C4-2B (cell line): ENCODE measurements at regions not wholly inside any gene's neighbourhood (a gene's known extent, or its start where the extent isn't known, plus 50 kb on each side); places are given as distances from the start of the nearest gene placed in this dataset.

Experiments
- H3K27ac ChIP-seq: fragments of 450-650 bp; 2 replicates; pipeline ENCODE4 v1.5.1; 2017
- ZFX ChIP-seq: fragments of 450-650 bp; IDR thresholded peaks from 2 replicates; pipeline ENCODE4 v1.6.1; 2017
- TF ChIP-seq, protein P1 (sequence below): fragments of 450-650 bp; conservative IDR thresholded peaks from 2 replicates; pipeline ENCODE4 v1.5.1; 2017; ENCODE audit warnings: mild to moderate bottlenecking

DNA sequence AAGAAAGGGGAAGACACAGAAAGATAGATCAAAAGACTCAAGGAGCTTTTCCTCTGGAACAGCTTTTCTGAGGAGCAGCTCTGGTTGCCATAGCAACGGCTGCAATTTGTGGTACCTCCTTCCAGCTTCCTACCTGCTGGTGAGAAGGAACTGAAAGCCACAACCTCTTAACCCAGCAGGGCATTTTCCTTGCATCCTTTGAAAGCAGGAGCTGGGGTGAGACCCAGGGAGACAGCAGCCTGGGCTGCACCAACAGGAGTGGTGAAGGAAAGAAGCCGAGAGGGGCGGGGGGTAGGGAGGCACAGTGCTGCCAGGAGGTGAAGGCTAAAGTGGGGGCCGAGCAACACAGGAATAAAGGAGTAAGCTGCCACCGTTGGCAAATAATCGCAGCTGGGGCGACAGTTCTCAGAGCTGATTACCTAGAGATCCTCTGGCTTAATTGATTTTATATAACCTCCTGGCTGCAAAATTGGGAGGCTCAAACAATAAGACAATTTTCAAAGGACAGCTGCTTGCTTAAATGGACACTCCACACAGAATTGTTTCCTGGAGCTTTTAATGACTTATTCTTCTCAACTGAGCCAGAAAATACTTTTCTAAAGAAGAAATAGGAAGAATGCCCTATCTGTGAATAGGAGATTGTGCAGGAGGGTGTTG lies 129.4 kb downstream of the RPAP3 start:
- TF ChIP-seq, protein P1, sequence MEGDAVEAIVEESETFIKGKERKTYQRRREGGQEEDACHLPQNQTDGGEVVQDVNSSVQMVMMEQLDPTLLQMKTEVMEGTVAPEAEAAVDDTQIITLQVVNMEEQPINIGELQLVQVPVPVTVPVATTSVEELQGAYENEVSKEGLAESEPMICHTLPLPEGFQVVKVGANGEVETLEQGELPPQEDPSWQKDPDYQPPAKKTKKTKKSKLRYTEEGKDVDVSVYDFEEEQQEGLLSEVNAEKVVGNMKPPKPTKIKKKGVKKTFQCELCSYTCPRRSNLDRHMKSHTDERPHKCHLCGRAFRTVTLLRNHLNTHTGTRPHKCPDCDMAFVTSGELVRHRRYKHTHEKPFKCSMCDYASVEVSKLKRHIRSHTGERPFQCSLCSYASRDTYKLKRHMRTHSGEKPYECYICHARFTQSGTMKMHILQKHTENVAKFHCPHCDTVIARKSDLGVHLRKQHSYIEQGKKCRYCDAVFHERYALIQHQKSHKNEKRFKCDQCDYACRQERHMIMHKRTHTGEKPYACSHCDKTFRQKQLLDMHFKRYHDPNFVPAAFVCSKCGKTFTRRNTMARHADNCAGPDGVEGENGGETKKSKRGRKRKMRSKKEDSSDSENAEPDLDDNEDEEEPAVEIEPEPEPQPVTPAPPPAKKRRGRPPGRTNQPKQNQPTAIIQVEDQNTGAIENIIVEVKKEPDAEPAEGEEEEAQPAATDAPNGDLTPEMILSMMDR, result no peak
- no peak for TF ChIP-seq ZFX

DNA sequence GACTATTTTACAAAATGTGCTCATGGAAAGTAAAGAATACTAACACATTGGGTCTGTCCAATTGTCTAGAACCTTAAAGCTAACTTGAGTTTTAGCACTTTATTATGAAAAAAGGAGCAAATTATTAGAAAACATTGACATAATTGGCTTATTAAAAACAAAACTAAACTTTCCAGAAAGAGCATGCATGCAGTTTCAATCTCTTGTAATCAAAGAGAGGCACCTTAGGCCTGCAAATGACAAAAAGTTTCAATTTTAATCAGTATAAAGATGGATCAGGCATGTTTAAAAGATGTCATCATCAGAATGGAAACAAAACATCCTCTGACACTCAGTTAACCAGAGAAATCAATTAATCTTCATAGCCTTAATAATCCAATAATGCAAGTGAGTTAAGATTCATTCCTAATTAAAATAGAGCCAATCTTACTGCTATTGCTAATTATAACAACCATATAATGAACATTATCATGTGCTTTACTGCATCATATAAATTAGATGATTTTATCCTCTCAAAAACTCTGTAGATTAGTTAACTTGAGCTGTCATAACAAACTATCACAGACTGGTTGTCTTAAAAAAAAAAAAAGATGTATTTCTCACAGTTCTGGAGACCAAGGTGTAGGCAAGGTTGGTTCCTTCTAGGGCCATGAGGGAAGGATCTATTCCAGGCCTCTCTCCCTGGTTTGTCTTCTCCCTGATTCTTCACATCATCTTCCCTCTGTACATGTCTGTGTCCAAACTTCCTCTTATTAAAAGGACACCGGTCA lies 131.4 kb downstream of the RPAP3 start:
- H3K27ac ChIP-seq, result no peak overlapping the region
- TF ChIP-seq, protein P1, result no peak
- TF ChIP-seq ZFX, result no peak

More for the DNA sequence above, 129.4 kb downstream of the RPAP3 start:
- H3K27ac ChIP-seq, result no peak overlapping the region

DNA sequence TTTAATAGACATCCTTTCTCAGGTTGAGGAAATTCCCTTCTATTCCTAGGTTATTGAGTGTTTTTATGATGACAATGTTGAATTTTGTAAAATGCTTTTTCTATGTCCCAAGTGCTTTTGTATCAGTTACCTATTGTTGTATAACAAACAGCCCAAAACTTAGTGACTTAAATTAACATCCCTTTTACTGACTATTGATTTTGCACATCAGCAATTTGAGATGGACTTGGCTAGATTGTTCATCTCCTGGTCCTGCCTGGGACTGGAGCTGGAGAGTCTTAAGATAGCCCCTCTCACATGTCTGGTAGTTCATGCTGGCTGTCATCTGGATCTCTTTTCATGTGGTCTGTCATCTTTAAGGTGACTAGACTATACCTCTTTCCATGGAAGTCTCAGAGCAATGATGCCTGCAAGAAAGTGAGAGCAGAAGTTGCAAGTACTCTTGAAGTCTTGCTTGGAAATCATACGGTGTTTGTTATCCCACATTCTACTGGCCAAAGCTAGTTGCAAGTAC lies 132.6 kb downstream of the RPAP3 start:
- TF ChIP-seq, protein P1, result no peak
- no peak for TF ChIP-seq ZFX
- no peak overlapping the region for H3K27ac ChIP-seq

DNA sequence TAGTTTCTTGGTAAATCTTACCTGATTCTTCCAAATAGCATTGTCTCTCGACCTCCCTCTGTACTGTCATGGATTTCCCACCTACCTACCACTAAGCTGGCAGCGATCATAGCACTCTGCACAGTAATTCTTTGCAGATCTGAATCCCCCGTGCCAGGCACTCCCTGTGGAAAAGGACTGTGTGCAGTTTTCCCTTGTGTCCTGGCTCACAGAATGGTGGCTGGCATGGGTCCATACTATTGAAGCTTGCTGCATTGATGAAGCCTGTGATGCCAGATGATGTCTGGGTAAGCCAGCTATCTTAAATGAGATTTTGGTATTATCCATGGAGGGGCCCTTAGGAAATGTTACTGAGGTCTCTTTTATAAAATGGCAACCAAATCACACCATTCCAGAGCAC lies 135.7 kb downstream of the RPAP3 start:
- TF ChIP-seq ZFX, result no peak
- TF ChIP-seq, protein P1, result no peak
- H3K27ac ChIP-seq, result no peak overlapping the region

DNA sequence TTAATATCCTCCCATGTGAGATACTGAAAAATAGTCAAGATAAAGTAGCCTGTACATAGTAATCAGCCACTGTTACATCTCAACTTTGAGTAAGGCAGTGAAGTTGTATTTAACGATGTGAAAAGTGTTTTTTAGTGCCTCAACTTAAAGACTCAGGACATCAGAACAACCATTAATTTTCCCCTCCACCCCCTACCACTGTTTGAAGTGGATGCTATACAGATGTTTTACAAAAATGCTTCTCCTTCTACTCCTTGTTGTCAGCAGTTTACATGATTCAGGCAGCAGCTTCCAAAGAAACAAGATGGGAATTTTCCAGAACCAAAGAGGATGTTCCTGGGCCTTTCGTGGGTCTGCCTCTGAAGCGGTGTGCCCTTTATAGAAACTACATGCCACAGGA lies 143.6 kb downstream of the RPAP3 start:
- TF ChIP-seq ZFX, result no peak
- H3K27ac ChIP-seq, result no peak overlapping the region

DNA sequence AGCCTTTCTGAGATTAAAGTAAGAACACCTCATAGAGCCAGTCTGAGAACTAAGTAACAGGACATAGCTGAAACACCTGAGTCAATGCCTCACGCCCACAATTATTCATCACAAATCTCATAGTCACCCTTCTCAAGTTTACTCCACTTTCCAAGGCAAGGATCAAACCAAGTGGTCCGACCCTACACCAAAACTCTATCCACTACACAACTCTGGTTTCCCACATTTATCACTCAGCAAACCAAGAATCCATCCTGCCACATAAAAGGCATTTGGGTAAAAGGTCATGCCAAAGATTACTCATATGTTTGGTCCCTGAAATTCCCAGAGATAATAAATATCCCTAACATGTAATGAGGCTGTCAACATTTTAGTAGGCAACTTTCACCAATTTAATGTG lies 144.1 kb downstream of the RPAP3 start:
- TF ChIP-seq ZFX, result no peak
- TF ChIP-seq, protein P1, result no peak

DNA sequence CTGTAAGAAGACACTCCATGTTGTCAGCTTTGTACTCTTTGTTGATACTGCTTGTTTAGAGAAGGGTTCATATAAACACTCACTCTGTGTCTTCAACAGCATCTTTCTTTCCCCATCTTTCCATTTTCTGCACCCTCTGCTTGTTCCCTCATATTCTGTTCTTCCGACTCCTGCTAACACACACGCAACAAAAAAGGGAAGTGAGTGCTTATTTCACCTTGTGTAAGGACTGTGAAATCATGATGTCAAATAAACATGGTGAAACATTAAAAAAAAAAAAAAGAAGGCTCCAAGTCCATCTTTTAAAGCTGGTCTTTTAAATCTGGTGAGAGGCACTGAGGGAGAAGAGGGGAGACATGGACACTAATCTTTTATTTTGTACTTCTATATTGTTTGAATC lies 145.4 kb downstream of the RPAP3 start:
- TF ChIP-seq ZFX, result no peak
- TF ChIP-seq, protein P1, result no peak
- no peak overlapping the region for H3K27ac ChIP-seq

More for the DNA sequence above, 144.1 kb downstream of the RPAP3 start:
- H3K27ac ChIP-seq, result no peak overlapping the region
